GM20431 (cell line): ENCODE measurements at regions not wholly inside any gene's neighbourhood (a gene's known extent, or its start where the extent isn't known, plus 50 kb on each side); places are given as distances from the start of the nearest gene placed in this dataset.
"Not testable (repeated sequence)": the region's sequence is repeated elsewhere in the genome, so short reads cannot be mapped to it uniquely, and the experiment has no call there.

Experiments used
- in situ Hi-C: fragments of 300-500 bp; cut with MseI, MboI; formaldehyde crosslinking; loops from one replicate; pipeline ENCODE4 v1.15.0; 2020; ENCODE audit warnings: low sequenced_read_pairs; ENCODE audit not compliant: unreplicated experiment

DNA sequence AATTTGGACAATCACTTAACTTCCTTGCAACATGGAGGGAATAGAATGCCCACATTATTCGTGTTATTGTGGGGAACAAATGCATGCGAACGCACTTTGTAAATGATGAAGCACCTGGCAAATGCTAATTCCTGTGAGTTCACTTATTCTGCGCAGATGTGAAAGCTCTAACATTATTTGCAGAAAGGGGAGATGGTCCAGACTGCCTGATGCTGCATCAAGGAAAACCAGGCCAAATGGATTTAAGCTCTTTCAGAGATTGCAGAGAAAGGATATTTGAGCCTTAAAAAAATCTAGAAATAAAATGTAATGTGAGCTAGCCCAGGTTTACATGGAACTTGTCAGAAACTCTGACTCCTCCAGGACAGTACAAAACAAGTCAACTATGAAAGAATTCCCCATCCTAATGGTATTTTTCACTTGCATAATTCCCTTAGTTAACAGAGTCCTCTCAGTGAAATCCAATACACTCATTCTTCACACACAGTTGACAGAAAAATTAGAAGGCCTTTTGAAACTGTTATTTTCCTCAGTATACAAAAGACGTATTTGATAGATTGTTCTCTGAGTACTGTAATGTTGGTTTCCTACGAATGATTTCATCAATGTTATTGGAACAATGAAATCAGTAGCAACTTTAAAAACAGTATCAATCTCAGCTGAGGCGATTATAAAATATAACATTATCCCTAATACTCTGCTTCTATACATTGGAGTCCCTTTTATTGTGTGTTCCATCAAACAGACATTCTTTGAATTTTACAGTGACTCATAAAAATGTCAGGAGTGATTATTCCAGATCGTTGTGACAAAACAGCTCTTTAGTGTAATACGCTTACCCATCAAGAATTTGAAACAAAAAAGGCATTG lies 136.3 kb upstream of the ANK3 start:
- in situ Hi-C loops: no loop called here

DNA sequence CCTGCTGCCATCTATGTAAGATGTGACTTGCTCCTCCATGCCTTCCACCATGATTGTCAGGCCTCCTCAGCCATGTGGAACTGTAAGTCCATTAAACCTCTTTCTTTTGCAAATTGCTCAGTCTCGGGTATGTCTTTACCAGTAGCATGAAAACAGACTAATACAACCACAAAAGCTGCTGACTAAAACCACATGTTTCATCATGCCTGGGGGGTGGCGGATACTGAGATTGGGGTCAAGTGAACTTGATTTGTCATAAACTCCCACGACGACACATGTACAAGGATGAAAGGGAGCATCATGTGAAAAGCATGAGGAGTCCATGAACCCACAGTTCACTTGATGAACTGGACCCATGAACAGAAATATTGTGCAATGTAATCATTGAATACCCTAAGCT lies 134.9 kb upstream of the ANK3 start:
- in situ Hi-C loops: no loop called here

DNA sequence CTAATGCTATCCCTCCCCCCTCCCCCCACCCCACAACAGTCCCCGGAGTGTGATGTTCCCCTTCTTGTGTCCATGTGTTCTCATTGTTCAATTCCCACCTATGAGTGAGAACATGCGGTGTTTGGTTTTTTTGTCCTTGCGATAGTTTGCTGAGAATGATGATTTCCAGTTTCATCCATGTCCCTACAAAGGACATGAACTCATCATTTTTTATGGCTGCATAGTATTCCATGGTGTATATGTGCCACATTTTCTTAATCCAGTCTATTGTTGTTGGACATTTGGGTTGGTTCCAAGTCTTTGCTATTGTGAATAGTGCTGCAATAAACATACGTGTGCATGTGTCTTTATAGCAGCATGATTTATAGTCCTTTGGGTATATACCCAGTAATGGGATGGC lies 133.7 kb upstream of the ANK3 start:
- in situ Hi-C loops: not testable (repeated sequence)

DNA sequence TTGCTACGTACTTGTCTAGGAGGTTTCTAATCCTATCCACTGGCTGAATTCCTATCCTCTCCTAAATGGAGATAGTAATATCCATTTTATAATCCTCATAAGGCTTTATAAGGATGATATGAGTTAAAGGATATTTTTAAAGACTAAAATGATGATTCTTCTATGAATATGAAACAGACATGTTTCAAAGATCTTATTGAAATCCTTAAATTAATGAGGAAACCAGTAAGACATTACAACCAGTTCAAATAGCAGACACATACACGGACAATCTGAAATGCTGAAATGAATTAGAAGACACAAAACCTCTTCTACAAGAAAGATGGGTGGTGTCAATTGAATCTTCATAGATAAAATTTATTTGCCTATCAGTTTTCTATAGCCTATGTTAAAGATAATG lies 132.9 kb upstream of the ANK3 start:
- in situ Hi-C loops: no loop called here

DNA sequence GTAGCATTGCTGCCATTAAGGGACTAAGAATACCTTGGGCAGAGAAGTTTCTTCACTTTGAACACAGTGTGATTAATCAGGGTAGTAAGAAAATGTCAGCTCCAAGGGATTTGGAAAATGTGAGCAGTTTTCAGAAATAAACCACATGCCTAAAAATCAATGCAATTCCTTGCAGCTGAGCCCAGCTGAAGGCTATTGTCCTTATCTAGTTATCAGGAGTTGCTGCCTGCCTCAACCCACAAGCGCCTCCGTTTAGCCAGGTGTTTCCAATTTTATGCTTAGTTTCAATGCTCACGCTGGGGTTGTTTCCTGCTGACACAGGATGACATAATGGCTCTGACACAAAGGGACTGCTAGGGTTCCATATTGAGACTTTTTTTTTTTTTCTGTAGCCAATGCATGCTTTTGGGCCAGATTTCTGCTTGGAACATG lies 132.3 kb upstream of the ANK3 start:
- in situ Hi-C loops: no loop called here

DNA sequence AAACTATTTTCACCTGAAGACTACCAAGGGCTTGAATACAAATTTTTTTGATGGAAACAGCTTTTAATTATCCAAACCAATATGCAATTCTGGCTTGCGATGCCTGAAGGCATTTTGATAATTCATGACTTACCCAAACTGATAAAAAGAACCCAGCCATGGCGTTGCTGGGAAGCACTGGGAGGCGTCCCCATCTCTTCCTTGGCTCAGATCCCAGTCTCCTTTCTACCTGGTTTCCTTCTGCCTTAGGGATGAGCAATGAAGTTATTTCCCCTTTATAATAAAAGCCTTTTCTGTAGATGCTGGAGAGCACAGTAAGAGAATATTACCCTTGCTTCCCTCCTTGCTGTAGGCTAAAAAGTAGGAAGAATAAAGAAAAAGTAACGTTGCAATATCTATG lies 129.1 kb upstream of the ANK3 start:
- in situ Hi-C loops: no loop called here

DNA sequence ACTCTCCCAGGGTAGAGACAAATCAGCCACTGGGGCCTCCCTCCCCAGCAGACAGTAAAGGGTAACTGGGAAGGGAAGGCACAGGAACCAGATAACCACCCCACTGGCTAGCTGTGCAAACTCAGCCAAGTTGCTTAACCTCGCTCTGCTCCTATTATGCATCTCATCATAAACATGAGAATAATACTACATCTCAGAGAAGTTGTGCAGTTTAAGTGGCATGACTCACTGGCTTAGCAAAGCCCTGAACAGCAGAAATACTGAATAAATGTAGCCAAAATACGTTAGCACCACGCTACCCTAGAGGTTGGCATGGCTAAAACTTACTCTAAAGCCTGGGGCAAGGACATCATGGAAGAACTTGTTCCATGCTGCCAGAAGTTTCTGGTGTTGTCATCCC lies 128.1 kb upstream of the ANK3 start:
- in situ Hi-C loops: no loop called here

DNA sequence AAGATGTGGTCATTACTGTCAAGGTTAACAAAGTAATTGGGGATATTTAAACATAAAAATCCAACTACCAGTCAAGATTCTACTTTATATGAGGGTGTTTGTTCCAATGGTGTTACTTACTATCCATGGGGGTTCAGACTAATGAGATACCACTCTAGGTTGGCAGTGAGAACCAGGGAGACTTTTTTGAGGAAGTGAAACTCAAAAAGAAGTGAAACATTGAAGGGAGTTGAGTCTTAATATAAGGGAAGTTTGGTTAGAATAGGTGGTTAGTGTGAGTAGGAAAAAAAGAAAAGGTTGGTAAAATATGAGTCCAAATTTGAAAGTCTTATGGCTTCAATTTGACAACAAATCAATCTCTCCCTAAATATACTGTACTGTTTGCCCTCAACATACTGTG lies 123.6 kb upstream of the ANK3 start:
- in situ Hi-C loops: no loop called here

DNA sequence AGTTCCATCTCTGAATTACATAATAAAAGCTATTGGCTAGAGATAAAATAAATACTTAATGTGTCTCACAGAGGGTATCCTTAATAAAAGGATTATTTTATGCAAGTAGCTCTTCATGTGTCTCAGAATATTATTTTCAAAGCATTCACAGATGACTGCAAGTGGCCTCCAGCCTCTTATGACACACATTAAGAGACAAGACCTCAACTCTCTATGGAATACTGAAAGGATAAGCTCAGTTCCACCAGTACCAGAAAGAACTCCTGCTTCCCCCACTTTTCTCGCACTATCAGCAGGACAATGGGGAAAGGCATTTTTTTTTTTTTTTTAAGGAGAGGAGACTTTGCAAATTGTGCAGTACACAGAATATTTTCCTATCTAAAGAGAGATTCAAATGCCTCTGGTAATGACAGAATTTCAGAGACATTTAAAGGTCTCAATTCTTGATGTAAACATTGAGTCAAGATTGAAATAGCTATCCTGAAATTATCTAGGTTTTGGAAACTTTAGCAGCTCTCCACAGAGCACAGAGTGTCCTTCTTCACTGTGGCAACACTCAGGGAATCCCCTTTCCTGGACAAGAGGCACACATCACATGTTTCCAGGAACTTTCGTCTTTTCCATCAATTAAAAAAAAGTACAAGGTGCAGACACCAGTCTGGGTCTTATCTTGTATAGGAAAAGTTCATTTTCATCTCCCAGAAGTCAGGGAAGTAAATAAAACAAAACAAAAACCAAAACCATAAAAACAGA lies 122.0 kb upstream of the ANK3 start:
- in situ Hi-C loops: no loop called here

DNA sequence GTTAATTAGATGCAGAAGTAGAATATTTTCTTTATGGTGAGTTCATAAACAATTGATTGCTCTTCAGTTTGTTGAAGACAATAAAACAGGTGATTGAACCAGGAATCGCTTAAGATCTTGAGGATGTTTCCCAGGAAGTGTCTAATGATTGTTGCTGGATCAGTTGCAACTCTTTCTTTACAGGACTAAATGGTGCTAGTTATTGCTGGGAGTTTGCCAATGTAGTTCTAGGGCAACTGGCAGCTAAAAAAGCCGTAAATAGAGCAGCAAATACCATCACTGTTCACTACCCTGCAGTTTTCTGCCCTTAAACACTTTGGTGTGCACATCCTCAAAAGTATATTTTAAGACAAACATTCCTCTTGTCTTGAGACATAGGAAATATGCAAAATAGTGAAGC lies 119.2 kb upstream of the ANK3 start:
- in situ Hi-C loops: no loop called here

DNA sequence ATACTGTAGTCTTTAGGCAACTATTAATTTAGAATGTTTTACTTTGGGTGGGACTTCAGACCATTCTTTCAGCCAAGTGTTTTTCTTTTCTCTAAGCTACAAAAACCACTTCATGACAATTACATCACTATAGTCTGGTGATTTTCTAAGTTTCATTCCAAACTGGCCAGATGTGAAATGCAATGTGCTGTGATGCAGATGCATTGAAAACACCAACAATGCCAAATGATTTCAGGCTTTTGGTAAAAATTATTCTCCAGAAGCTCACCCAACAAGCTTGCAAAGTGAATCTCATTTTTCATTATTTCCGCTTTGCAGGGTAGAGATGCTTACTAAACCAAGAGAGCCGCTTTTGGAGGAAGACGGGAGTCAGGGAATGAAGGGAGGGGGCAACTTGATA lies 118.4 kb upstream of the ANK3 start:
- in situ Hi-C loops: no loop called here

DNA sequence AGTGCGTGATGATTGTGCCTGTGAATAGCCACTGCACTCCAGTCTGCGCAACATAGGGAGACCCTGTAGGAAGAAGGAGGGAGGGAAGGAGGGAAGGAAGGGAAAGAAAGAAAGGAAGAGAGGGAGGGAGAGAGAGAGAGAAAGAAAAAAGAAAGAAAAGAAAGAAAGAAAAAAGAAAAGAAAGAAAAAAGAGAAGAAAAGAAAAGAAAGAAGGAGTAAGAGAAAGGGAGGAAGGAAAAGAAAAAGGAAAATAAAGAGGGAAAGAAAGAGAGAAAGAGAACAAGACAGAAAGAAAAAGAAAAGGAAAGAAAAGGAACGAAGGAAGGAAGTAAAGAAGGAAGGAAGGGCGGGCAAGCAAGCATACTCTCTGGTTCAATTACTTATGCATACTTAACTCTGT lies 112.9 kb upstream of the ANK3 start:
- in situ Hi-C loops: no loop called here

DNA sequence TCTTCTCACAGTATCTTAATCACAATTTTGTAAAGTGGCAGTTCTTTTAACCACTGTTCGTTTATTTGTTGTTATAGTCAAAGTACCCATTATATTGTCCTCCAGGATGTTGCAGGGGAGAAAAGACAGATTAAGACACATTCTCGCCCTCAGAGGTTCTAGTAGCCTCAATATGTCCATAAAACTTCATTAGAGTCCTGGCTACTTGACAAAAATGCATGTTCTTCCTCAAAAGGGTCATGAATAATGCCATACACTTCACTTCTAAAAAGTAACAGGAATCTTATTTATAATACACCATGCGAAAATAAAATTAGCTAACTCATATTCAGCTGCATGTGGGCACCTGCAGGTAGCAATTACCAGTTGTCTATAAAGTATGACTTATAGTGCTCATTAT lies 109.3 kb upstream of the ANK3 start:
- in situ Hi-C loops: no loop called here

DNA sequence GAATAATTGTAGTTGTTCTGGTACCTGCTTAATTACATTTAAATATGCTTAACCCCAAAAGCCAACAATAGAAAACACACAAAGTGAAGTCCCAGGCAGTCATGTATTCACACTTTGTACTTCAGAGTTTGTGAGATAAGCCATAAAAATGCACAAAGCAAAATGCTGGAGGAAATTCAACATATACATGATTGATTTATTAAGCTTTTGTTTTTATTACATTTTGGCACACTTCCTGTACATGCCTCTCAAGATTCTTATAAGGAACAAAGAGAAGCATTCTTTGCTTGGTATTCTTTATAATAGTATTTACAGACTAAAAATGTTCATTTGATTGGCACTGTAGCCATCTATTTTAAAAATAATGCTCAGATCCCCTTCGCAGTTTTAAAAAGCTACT lies 107.7 kb upstream of the ANK3 start:
- in situ Hi-C loops: no loop called here

DNA sequence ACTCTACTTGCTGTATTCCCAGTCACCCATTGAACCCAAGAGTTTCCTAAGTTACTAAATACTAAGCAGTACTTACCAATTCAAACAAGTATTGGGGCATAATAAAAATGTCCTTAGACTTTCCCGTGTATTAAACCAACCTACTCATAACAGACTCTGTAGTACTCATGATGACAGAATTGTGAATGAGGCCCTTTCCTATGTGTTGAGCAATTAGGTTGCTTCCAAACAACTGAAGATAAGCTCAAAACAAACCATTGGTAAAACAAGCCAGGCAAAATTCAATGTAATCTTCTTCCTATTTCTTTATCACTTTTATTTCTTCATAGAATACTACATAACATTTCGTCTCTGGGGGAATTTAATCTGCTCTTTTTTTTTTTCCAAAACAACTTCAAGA lies 106.5 kb upstream of the ANK3 start:
- in situ Hi-C loops: no loop called here

DNA sequence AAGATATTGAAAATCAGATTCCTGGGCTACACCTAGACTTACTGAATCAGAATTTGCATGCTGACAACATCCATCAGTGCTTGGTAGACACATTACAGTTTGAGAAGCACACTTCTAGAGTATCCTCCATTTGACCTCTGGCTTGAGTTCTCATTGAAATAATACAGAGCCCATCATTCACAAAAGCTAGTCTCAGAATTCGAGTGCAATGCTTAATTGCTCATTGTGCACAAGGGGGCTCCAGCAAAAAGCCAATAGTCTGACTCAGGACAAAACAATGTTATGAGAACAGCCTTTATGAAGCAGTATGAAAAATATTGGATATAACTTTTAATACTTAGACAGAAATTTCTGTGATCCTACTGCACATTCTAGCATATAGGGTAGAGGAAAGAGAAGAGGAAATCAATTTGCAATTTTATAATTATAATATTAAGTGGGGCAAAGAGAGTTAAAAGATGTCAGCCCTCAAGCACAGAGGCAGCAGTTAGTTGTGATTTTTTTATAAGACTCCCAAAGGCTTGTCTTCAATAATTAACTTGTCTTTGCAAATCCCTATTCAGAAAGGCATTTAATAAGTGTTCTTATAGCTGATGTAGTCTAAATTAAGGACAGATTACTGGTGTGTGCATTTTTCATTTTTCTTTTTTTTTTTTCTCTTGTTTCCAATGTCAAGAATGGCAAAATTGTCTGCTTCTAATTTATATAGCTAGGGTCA lies 105.8 kb upstream of the ANK3 start:
- in situ Hi-C loops: no loop called here

DNA sequence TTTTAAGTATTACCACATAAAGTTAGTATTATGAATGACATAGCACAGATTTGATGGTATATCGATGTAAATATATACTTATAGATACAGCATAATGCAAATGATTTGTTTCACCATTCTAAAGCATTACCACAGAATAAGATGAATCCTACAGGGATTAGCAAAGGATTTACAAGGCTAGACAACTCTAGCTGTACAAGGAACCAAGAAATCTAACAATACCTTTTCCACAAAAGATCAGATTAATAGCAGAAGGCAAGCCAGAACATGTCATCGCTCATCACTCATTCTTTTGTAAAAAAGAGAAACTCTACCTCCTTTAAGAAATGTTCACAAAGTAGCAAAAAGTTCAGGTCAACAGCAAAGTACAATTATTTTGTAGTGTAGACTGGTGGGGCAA lies 105.1 kb upstream of the ANK3 start:
- in situ Hi-C loops: no loop called here

DNA sequence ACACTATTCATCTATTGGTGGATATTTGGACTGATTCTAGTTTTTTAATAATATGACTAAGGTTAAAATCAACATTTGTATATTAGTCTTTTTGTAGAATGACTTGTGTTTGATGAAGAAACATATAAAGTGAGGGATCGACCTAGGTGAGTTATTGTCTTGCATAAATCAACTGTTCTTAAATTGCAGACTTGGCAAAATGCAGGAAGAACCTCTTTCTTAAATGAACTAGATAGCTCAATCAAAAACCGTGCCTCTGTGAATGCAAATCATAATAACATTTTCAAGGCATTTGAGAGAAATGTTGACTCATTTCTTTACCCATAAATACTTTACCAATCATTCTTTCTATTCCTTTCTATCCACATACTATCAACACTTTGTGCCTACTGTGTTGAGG lies 101.5 kb upstream of the ANK3 start:
- in situ Hi-C loops: no loop called here

DNA sequence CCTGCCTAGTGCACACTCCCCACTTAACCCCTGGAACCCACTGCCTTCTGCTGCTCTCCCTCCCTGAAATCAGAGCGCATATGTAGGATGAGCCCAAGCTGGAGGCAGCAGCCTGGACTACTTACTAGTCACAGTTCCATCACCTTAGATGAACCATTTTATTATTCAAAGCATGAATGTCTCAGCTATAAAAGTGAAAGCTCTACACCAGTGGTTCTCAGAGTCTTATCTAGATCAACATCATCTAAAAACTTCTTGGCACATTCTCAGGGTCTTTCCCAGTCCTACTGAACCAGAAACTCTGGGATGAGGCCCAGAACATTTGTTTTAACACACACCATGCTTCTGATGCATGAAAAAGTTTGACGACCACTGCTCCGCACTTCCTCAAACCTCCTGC lies 100.3 kb upstream of the ANK3 start:
- in situ Hi-C loops: no loop called here

DNA sequence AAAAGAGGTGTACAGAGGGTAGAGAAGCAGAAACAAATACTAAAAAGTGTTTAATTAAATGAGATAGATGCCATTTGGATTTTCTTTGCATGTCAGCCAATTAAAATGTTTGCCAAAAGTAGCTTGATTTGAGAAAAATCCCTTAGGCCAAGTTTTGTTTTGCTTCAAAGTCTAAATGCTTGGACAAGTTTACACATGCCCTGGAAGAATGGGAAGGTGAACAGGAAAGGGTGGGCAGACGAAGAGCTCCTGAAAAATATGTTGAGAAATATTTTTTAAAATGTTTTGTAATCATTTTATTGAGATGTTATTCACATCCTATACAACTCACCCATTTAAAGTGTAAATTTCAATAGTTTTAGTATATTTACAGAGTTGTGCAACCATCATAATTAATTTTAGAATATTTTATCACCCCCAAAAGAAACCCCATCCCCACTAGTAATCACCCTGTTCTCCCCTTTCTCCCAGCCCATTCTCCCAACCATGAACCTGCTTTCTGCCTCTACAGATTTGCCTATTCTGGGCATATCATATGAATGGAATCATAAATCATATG lies 98.5 kb upstream of the ANK3 start:
- in situ Hi-C loops: no loop called here

DNA sequence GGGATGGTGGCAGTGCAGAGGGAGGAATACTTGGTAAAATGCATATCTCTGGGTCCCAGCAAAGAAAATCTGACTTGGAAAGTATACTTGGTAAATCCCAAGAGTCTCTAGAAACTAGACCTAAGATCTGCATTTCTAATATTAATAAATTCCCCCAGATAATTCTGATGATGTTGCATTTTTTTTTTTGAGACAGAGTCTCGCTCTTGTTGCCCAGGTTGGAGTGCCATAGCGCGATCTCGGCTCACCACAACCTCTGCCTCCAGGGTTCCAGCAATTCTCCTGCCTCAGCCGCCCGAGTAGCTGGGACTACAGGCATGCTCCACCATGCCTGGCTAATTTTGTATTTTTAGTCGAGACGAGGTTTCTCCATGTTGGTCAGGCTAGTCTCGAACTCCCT lies 97.9 kb upstream of the ANK3 start:
- in situ Hi-C loops: no loop called here
